GM23248 (cell line): ENCODE measurements at regions not wholly inside any gene's neighbourhood (a gene's known extent, or its start where the extent isn't known, plus 50 kb on each side); places are given as distances from the start of the nearest gene placed in this dataset.

Source experiments
- DNase-seq: peaks from one replicate; pipeline ENCODE4 v3.0.0-alpha.2; 2015
- H2AFZ ChIP-seq: fragments of 200-600 bp; sonication (generic); 2 replicates; pipeline ENCODE4 v1.6.1; 2016; ENCODE audit warnings: antibody characterized with exemption
- H3F3A ChIP-seq: fragments of 200-600 bp; sonication (generic); 2 replicates; pipeline ENCODE4 v1.6.1; 2016; ENCODE audit warnings: mild to moderate bottlenecking, antibody characterized with exemption, mixed run types; ENCODE audit not compliant: insufficient read depth
- H3K27ac ChIP-seq: fragments of 200-600 bp; sonication (generic); 2 replicates; pipeline ENCODE4 v1.5.1; 2016; ENCODE audit warnings: mild to moderate bottlenecking
- H3K27me3 ChIP-seq: fragments of 200-600 bp; sonication (generic); replicated peaks from 2 replicates; pipeline ENCODE4 v1.6.1; 2016; ENCODE audit warnings: mild to moderate bottlenecking; ENCODE audit not compliant: insufficient read depth
- H3K36me3 ChIP-seq: fragments of 200-600 bp; sonication (generic); 2 replicates; pipeline ENCODE4 v1.6.1; 2016; ENCODE audit warnings: low read depth, mild to moderate bottlenecking
- H3K4me1 ChIP-seq: fragments of 200-600 bp; sonication (generic); 2 replicates; pipeline ENCODE4 v1.6.1; 2016; ENCODE audit warnings: mild to moderate bottlenecking; ENCODE audit not compliant: insufficient read depth
- H3K4me2 ChIP-seq: fragments of 200-600 bp; sonication (generic); one replicate; pipeline ENCODE4 v1.6.1; 2016; ENCODE audit warnings: mild to moderate bottlenecking; ENCODE audit not compliant: unreplicated experiment
- H3K4me3 ChIP-seq: fragments of 200-600 bp; sonication (generic); 2 replicates; pipeline ENCODE4 v1.5.1; 2016; ENCODE audit warnings: mild to moderate bottlenecking
- H3K79me2 ChIP-seq: fragments of 200-600 bp; sonication (generic); 2 replicates; pipeline ENCODE4 v1.6.1; 2016; ENCODE audit warnings: mild to moderate bottlenecking; ENCODE audit not compliant: insufficient read depth
- H3K9ac ChIP-seq: fragments of 200-600 bp; sonication (generic); 2 replicates; pipeline ENCODE4 v1.6.1; 2016; ENCODE audit warnings: mild to moderate bottlenecking
- H3K9me2 ChIP-seq: fragments of 200-600 bp; sonication (generic); 2 replicates; pipeline ENCODE4 v1.6.1; 2016; ENCODE audit warnings: mixed run types, mild to moderate bottlenecking, moderate library complexity; ENCODE audit not compliant: insufficient read depth
- H3K9me3 ChIP-seq: fragments of 200-600 bp; sonication (generic); one replicate; pipeline ENCODE4 v1.6.1; 2017; ENCODE audit warnings: low read depth
- H4K20me1 ChIP-seq: fragments of 200-600 bp; sonication (generic); 2 replicates; pipeline ENCODE4 v1.6.0; 2016; ENCODE audit not compliant: insufficient read depth
- EZH2 ChIP-seq: fragments of 200-600 bp; sonication (generic); IDR thresholded peaks from 2 replicates; pipeline ENCODE4 v1.6.1; 2018; ENCODE audit warnings: antibody characterized with exemption, mild to moderate bottlenecking; ENCODE audit not compliant: insufficient read depth, poor library complexity, severe bottlenecking
- EZH2phosphoT487 ChIP-seq: fragments of 200-600 bp; sonication (generic); IDR thresholded peaks from 2 replicates; pipeline ENCODE4 v1.6.1; 2018; ENCODE audit warnings: antibody characterized with exemption, moderate library complexity, mild to moderate bottlenecking, low read depth; ENCODE audit not compliant: insufficient read depth
- WGBS, 2 experiments: methylation state at CpG; one replicate each; pipeline ENCODE4 v1.1.6; 2015 to 2017; ENCODE audit warnings: low lambda C conversion rate in 2 of 2, low coverage in 1 of 2; ENCODE audit errors: missing lambda C conversion rate in 2 of 2; 5-methylcytosine and 5-hydroxymethylcytosine counted together
- in situ Hi-C: fragments of 300-500 bp; cut with MboI; formaldehyde crosslinking; loops from 2 replicates; pipeline ENCODE4 v1.15.0; 2020

GRCh38 chr10:36092116-36092515, 450.0 kb upstream of the FZD8 start:
- Histone ChIP-seq H3F3A (no peaks in the 10 kb centered on the region), H3K27me3 (no peaks in the 10 kb centered on the region), H3K9me3 (no peaks in the 10 kb centered on the region), H3K4me1 (peaks cover 4% of the 10 kb centered on the region; the same call in 1 of the 2 replicates), H3K4me3 (no peak overlapping the region), H3K4me2 (no peak overlapping the region), H3K79me2 (no peaks in the 10 kb centered on the region), H3K9ac (no peak overlapping the region), H3K27ac (no peak overlapping the region), H2AFZ (no peak overlapping the region), H3K9me2 (no peaks in the 10 kb centered on the region), H3K36me3 (no peaks in the 10 kb centered on the region), H4K20me1 (no peaks in the 10 kb centered on the region)
- no peak for DNase-seq
- TF ChIP-seq EZH2phosphoT487 (no peak), EZH2 (no peak)
- in situ Hi-C loops: no loop called here
- 86 to 92% methylated on average over 7 of the region's 7 CpGs for WGBS, 2 experiments

- Histone ChIP-seq H3K27me3 (no peaks in the 10 kb centered on the region), H3K4me1 (no peaks in the 10 kb centered on the region), H3F3A (no peaks in the 10 kb centered on the region), H3K36me3 (no peaks in the 10 kb centered on the region), H3K9me3 (no peaks in the 10 kb centered on the region), H3K4me3 (no peak overlapping the region), H3K4me2 (no peak overlapping the region), H4K20me1 (no peaks in the 10 kb centered on the region), H3K9me2 (no peaks in the 10 kb centered on the region), H3K9ac (no peak overlapping the region), H3K79me2 (no peaks in the 10 kb centered on the region), H2AFZ (no peak overlapping the region), H3K27ac (no peak overlapping the region)
- TF ChIP-seq EZH2 (no peak), EZH2phosphoT487 (no peak)
- in situ Hi-C loops: no loop called here
- DNase-seq: no peak
- WGBS, 2 experiments: 92 to 94% methylated on average over 3 of the region's 3 CpGs
These were observed 448.9 kb upstream of the FZD8 start for GRCh38 chr10:36091007-36091406.

- Histone ChIP-seq H3K27me3 (no peaks in the 10 kb centered on the region), H3K4me1 (no peaks in the 10 kb centered on the region), H3K9me2 (no peaks in the 10 kb centered on the region), H3K9me3 (no peaks in the 10 kb centered on the region), H3F3A (no peaks in the 10 kb centered on the region), H3K27ac (no peak overlapping the region), H3K79me2 (no peaks in the 10 kb centered on the region), H3K36me3 (no peaks in the 10 kb centered on the region), H3K4me2 (no peak overlapping the region), H4K20me1 (no peaks in the 10 kb centered on the region), H3K4me3 (no peak overlapping the region), H3K9ac (no peak overlapping the region), H2AFZ (no peak overlapping the region)
- TF ChIP-seq EZH2 (no peak), EZH2phosphoT487 (no peak)
- in situ Hi-C loops: no loop called here
- 48 to 53% methylated on average over 2 of the region's 2 CpGs for whole genome bisulfite sequencing, 2 experiments
- no peak for DNase-seq
These were observed 447.8 kb upstream of the FZD8 start for GRCh38 chr10:36089790-36090440.

GRCh38 chr10:36087006-36088005, 445.2 kb upstream of the FZD8 start:
- DNase-seq: no peak
- Histone ChIP-seq H3K4me1 (no peaks in the 10 kb centered on the region), H3F3A (no peaks in the 10 kb centered on the region), H4K20me1 (no peaks in the 10 kb centered on the region), H2AFZ (no peak overlapping the region), H3K4me2 (no peak overlapping the region), H3K79me2 (no peaks in the 10 kb centered on the region), H3K27ac (no peak overlapping the region), H3K27me3 (no peaks in the 10 kb centered on the region), H3K9ac (no peak overlapping the region), H3K36me3 (no peaks in the 10 kb centered on the region), H3K9me2 (no peaks in the 10 kb centered on the region), H3K4me3 (no peak overlapping the region), H3K9me3 (no peaks in the 10 kb centered on the region)
- in situ Hi-C loops: no loop called here
- TF ChIP-seq EZH2: no peak
- TF ChIP-seq EZH2phosphoT487: no peak
- 65 to 68% methylated on average over 10 of the region's 10 CpGs for WGBS, 2 experiments
